Mesendoderm (in vitro differentiated cells): ENCODE measurements at regions not wholly inside any gene's neighbourhood (a gene's known extent, or its start where the extent isn't known, plus 50 kb on each side); places are given as distances from the start of the nearest gene placed in this dataset.

Experiments used
- DNase-seq: peaks from one replicate; pipeline ENCODE4 v3.0.0; 2013
- H2AK5ac ChIP-seq: 2 replicates; pipeline ENCODE4 v1.6.1; 2013; ENCODE audit warnings: low read length, inconsistent platforms
- H2BK120ac ChIP-seq: 2 replicates; pipeline ENCODE4 v1.6.1; 2013; ENCODE audit warnings: low read depth, mild to moderate bottlenecking, low read length, moderate library complexity, mixed read lengths
- H2BK15ac ChIP-seq: replicated peaks from 2 replicates; pipeline ENCODE4 v1.6.1; 2013; ENCODE audit warnings: low read depth, mild to moderate bottlenecking, moderate library complexity
- H2BK5ac ChIP-seq: 2 replicates; pipeline ENCODE4 v1.6.1; 2013; ENCODE audit warnings: low read length, inconsistent platforms
- H3K18ac ChIP-seq: 2 replicates; pipeline ENCODE4 v1.6.1; 2013; ENCODE audit warnings: mild to moderate bottlenecking, low read length, mixed read lengths
- H3K23ac ChIP-seq: one replicate; pipeline ENCODE4 v1.6.1; 2013; ENCODE audit warnings: low read length
- H3K27ac ChIP-seq: 2 replicates; pipeline ENCODE4 v1.5.1; 2013; ENCODE audit warnings: low read depth, mild to moderate bottlenecking, inconsistent platforms, low read length, moderate library complexity
- H3K27me3 ChIP-seq: 2 replicates; pipeline ENCODE4 v1.6.1; 2013; ENCODE audit warnings: low read length, control low read depth, mild to moderate bottlenecking, inconsistent platforms; ENCODE audit not compliant: insufficient read depth, poor library complexity
- H3K36me3 ChIP-seq: 2 replicates; pipeline ENCODE4 v1.6.1; 2013; ENCODE audit warnings: low read length, inconsistent platforms; ENCODE audit not compliant: control insufficient read depth, insufficient read depth
- H3K4ac ChIP-seq: one replicate; pipeline ENCODE4 v1.6.1; 2013; ENCODE audit warnings: low read depth, mild to moderate bottlenecking, low read length, moderate library complexity
- H3K4me1 ChIP-seq: 2 replicates; pipeline ENCODE4 v1.6.1; 2013; ENCODE audit warnings: low read depth, low read length, inconsistent platforms; ENCODE audit not compliant: control insufficient read depth
- H3K4me2 ChIP-seq: 2 replicates; pipeline ENCODE4 v1.6.1; 2013; ENCODE audit warnings: low read length
- H3K4me3 ChIP-seq: 2 replicates; pipeline ENCODE4 v1.5.1; 2013; ENCODE audit warnings: mild to moderate bottlenecking, low read length
- H3K56ac ChIP-seq: one replicate; pipeline ENCODE4 v1.6.1; 2013; ENCODE audit warnings: low read length
- H3K79me1 ChIP-seq: 2 replicates; pipeline ENCODE4 v1.6.1; 2013; ENCODE audit warnings: low read length, inconsistent platforms
- H3K79me2 ChIP-seq: 2 replicates; pipeline ENCODE4 v1.6.1; 2013; ENCODE audit warnings: mild to moderate bottlenecking, low read length; ENCODE audit not compliant: control insufficient read depth, insufficient read depth
- H3K9ac ChIP-seq: 2 replicates; pipeline ENCODE4 v1.6.1; 2013; ENCODE audit warnings: low read length, inconsistent platforms
- H4K5ac ChIP-seq: one replicate; pipeline ENCODE4 v1.6.1; 2013; ENCODE audit warnings: low read length
- H4K8ac ChIP-seq: one replicate; pipeline ENCODE4 v1.6.1; 2013; ENCODE audit warnings: low read depth, mild to moderate bottlenecking, control low read depth, low read length, moderate library complexity
- WGBS: extraction: QIAGEN DNeasy Blood & Tissue Kit; methylation state at CpG from one replicate; pipeline ENCODE4 v1.1.7; 2013; ENCODE audit warnings: low lambda C conversion rate, missing lambda C conversion rate; ENCODE audit not compliant: insufficient coverage; ENCODE audit errors: extremely low coverage; 5-methylcytosine and 5-hydroxymethylcytosine counted together

- no peaks in the 10 kb centered on the region for H3K4me1 ChIP-seq
- no peak overlapping the region for H2BK5ac ChIP-seq
- no peak overlapping the region for H2AK5ac ChIP-seq
- no peaks in the 10 kb centered on the region for H3K79me1 ChIP-seq
- H3K56ac ChIP-seq = no peak overlapping the region
- H3K4me2 ChIP-seq = no peak overlapping the region
- no peak overlapping the region for H3K4me3 ChIP-seq
- H3K36me3 ChIP-seq = no peaks in the 10 kb centered on the region
- no peaks in the 10 kb centered on the region for H3K79me2 ChIP-seq
- DNase-seq = no peak
- no peak overlapping the region for H3K27ac ChIP-seq
- H3K9ac ChIP-seq = no peak overlapping the region
- no peaks in the 10 kb centered on the region for H3K27me3 ChIP-seq
- no peak overlapping the region for H3K18ac ChIP-seq
- H4K8ac ChIP-seq = no peak overlapping the region
- no peak overlapping the region for H3K4ac ChIP-seq
- H2BK15ac ChIP-seq = no peak overlapping the region
- no peak overlapping the region for H3K23ac ChIP-seq
- no peak overlapping the region for H4K5ac ChIP-seq
- no CpG with 5 or more reads among the region's 4 CpGs for WGBS
- no peak overlapping the region for H2BK120ac ChIP-seq
Observed at GRCh38 chr20:60845146-60845545, 406.9 kb upstream of the CDH4 start.

- Histone ChIP-seq H4K5ac (no peak overlapping the region), H3K27ac (no peak overlapping the region), H4K8ac (no peak overlapping the region), H3K18ac (no peak overlapping the region), H3K56ac (no peak overlapping the region), H2BK15ac (no peak overlapping the region), H3K9ac (no peak overlapping the region), H2AK5ac (no peak overlapping the region), H3K27me3 (no peaks in the 10 kb centered on the region), H3K79me2 (no peaks in the 10 kb centered on the region), H2BK120ac (no peak overlapping the region), H3K23ac (no peak overlapping the region), H3K4ac (no peak overlapping the region), H3K79me1 (no peaks in the 10 kb centered on the region), H3K4me3 (no peak overlapping the region), H3K36me3 (no peaks in the 10 kb centered on the region), H3K4me2 (no peak overlapping the region), H2BK5ac (no peak overlapping the region), H3K4me1 (no peaks in the 10 kb centered on the region)
- WGBS = no CpG with 5 or more reads among the region's 9 CpGs
- peak; percentile 51 for DNase-seq
Observed at GRCh38 chr20:60851826-60852704, 400.0 kb upstream of the CDH4 start.

GRCh38 chr20:60857708-60858107 lies 394.4 kb upstream of the CDH4 start:
- H2BK15ac ChIP-seq = no peak overlapping the region

GRCh38 chr20:60862601-60863000 lies 389.5 kb upstream of the CDH4 start:
- Histone ChIP-seq H3K4ac (no peak overlapping the region), H3K4me3 (no peak overlapping the region), H2BK5ac (no peak overlapping the region), H3K9ac (no peak overlapping the region), H3K79me1 (no peaks in the 10 kb centered on the region), H2BK15ac (no peak overlapping the region), H3K18ac (no peak overlapping the region), H3K27me3 (no peaks in the 10 kb centered on the region), H3K36me3 (no peaks in the 10 kb centered on the region), H2AK5ac (no peak overlapping the region), H4K5ac (no peak overlapping the region), H3K23ac (no peak overlapping the region), H3K4me2 (no peak overlapping the region), H3K79me2 (no peaks in the 10 kb centered on the region), H3K4me1 (no peaks in the 10 kb centered on the region), H4K8ac (no peak overlapping the region), H3K27ac (no peak overlapping the region), H2BK120ac (no peak overlapping the region), H3K56ac (no peak overlapping the region)
- DNase-seq = no peak
- WGBS = no CpG with 5 or more reads among the region's 5 CpGs

More at GRCh38 chr20:60857708-60858107, 394.4 kb upstream of the CDH4 start:
- Histone ChIP-seq H2BK120ac (no peak overlapping the region), H3K4ac (no peak overlapping the region), H2AK5ac (no peak overlapping the region), H3K4me1 (no peaks in the 10 kb centered on the region), H3K27me3 (no peaks in the 10 kb centered on the region), H3K9ac (no peak overlapping the region), H4K8ac (no peak overlapping the region), H3K4me2 (no peak overlapping the region), H3K23ac (no peak overlapping the region), H2BK5ac (no peak overlapping the region), H3K79me2 (no peaks in the 10 kb centered on the region), H3K36me3 (no peaks in the 10 kb centered on the region), H3K4me3 (no peak overlapping the region), H4K5ac (no peak overlapping the region), H3K79me1 (no peaks in the 10 kb centered on the region), H3K27ac (no peak overlapping the region), H3K18ac (no peak overlapping the region), H3K56ac (no peak overlapping the region)
- no CpG with 5 or more reads among the region's 6 CpGs for WGBS
- DNase-seq = no peak

- WGBS = no CpG with 5 or more reads among the region's 3 CpGs
- no peaks in the 10 kb centered on the region for H3K79me1 ChIP-seq
- no peaks in the 10 kb centered on the region for H3K36me3 ChIP-seq
- H4K8ac ChIP-seq = no peak overlapping the region
- H2BK5ac ChIP-seq = no peak overlapping the region
- no peak overlapping the region for H3K4ac ChIP-seq
- H3K56ac ChIP-seq = no peak overlapping the region
- H3K4me1 ChIP-seq = no peaks in the 10 kb centered on the region
- H3K23ac ChIP-seq = no peak overlapping the region
- H3K18ac ChIP-seq = no peak overlapping the region
- no peak for DNase-seq
- H2BK15ac ChIP-seq = no peak overlapping the region
- no peak overlapping the region for H2BK120ac ChIP-seq
- H3K4me3 ChIP-seq = no peak overlapping the region
- H3K27me3 ChIP-seq = no peaks in the 10 kb centered on the region
- H2AK5ac ChIP-seq = no peak overlapping the region
- H4K5ac ChIP-seq = no peak overlapping the region
- no peaks in the 10 kb centered on the region for H3K79me2 ChIP-seq
- H3K4me2 ChIP-seq = no peak overlapping the region
- no peak overlapping the region for H3K9ac ChIP-seq
- H3K27ac ChIP-seq = no peak overlapping the region
Observed at GRCh38 chr20:60863548-60863947, 388.5 kb upstream of the CDH4 start.

- Histone ChIP-seq H3K36me3 (no peaks in the 10 kb centered on the region), H3K56ac (no peak overlapping the region), H3K79me2 (no peaks in the 10 kb centered on the region), H4K5ac (no peak overlapping the region), H3K4ac (no peak overlapping the region), H3K18ac (no peak overlapping the region), H3K27ac (no peak overlapping the region), H3K9ac (no peak overlapping the region), H4K8ac (no peak overlapping the region), H3K27me3 (no peaks in the 10 kb centered on the region), H2BK120ac (no peak overlapping the region), H3K23ac (no peak overlapping the region), H2BK15ac (no peak overlapping the region), H3K79me1 (no peaks in the 10 kb centered on the region), H3K4me3 (no peak overlapping the region), H2BK5ac (no peak overlapping the region), H3K4me1 (no peaks in the 10 kb centered on the region), H2AK5ac (no peak overlapping the region), H3K4me2 (no peak overlapping the region)
- no peak for DNase-seq
- WGBS = no CpG with 5 or more reads among the region's 3 CpGs
Observed at GRCh38 chr20:60867589-60867988, 384.5 kb upstream of the CDH4 start.
